ENCODE measurements at regions not wholly inside any gene's neighbourhood (a gene's known extent, or its start where the extent isn't known, plus 50 kb on each side); places are given as distances from the start of the nearest gene placed in this dataset.

DNA sequence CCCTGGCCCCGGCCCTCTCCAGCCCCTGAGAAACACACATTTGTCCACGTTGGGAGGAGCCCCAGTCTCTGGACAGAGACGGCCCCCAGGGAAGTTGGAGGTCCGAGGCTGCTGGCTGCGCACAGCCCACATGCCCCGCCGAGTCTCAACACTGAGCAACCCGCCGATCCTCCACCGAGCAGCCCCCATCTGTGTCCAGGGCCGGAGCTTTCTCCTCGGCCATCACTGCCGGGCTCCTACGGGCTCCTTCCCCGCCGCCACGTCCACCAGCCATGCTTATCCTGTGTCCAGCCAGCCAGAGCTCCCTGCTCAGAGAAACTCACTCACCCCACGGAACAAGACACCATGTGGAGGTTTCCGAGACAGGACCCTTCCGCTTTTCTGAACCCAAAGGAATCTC is 103.3 kb downstream of the ENGASE start:
- ATAC-seq (ENCODE audit: insufficient number of reproducible peaks, low FRiP score, low read depth) (no peak), DNase-seq (ENCODE audit: low spot score) (no peak)
- Histone ChIP-seq H3K27ac (no peak overlapping the region), H3K36me3 (no peaks in the 10 kb centered on the region), H3K4me1 (ENCODE audit: control insufficient read depth in 1 of 2, low read depth in 2 of 2) (no peaks in the 10 kb centered on the region), H3K27me3 (replicated peaks; ENCODE audit: insufficient read depth) (no peaks in the 10 kb centered on the region), H3K4me3 (no peak overlapping the region), H3K9me3 (no peaks in the 10 kb centered on the region)
- TF ChIP-seq, protein P1, sequence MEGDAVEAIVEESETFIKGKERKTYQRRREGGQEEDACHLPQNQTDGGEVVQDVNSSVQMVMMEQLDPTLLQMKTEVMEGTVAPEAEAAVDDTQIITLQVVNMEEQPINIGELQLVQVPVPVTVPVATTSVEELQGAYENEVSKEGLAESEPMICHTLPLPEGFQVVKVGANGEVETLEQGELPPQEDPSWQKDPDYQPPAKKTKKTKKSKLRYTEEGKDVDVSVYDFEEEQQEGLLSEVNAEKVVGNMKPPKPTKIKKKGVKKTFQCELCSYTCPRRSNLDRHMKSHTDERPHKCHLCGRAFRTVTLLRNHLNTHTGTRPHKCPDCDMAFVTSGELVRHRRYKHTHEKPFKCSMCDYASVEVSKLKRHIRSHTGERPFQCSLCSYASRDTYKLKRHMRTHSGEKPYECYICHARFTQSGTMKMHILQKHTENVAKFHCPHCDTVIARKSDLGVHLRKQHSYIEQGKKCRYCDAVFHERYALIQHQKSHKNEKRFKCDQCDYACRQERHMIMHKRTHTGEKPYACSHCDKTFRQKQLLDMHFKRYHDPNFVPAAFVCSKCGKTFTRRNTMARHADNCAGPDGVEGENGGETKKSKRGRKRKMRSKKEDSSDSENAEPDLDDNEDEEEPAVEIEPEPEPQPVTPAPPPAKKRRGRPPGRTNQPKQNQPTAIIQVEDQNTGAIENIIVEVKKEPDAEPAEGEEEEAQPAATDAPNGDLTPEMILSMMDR (IDR thresholded peaks at IDR 0.05) = no peak

DNA sequence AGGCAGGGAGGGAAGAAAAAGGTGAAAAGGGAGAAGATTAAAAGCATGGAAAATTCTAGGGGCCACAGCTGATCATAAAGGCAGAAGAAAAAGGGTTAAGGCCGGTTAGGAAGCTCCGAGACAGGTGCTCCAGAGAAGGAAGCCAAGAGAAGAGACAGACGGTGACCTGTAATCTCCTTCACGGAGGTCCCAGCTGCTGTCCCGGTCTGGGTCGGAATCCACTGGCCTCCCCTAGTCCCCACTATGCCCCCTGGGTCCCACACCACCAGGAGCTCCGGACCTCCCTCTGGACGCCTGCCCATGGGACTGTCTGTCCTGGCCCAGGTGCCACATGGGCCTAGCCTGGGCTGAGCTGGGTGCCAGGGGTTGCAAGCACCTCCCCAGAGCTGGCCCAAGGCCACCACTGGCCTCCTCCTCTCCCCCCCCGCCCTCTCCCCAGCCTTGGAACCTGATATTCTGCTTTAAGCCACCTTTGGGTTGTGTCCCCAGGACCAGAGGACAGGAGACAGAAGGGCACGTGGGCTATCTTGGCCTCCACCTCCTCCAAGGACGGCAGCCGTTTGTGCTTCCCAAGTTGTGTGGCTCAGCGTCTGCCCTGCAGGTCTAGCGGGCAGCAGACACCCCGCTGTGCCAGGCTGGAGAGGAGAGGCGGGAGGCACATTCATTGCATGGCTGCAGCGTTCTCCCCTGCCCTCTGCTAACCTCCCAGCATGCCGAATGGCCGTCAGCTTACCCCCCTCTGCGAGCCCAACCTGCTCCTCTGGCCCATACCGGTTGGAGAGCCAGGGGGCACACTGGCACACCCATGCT is 102.4 kb downstream of the ENGASE start:
- Histone ChIP-seq H3K9me3 (no peaks in the 10 kb centered on the region), H3K27ac (no peak overlapping the region), H3K4me1 (ENCODE audit: control insufficient read depth in 1 of 2, low read depth in 2 of 2) (no peaks in the 10 kb centered on the region), H3K4me3 (no peak overlapping the region), H3K27me3 (replicated peaks; ENCODE audit: insufficient read depth) (no peaks in the 10 kb centered on the region), H3K36me3 (no peaks in the 10 kb centered on the region)
- DNase-seq (ENCODE audit: low spot score) = no peak
- no peak for ATAC-seq (ENCODE audit: insufficient number of reproducible peaks, low FRiP score, low read depth)
- TF ChIP-seq, protein P1 (IDR thresholded peaks at IDR 0.05) = no peak

DNA sequence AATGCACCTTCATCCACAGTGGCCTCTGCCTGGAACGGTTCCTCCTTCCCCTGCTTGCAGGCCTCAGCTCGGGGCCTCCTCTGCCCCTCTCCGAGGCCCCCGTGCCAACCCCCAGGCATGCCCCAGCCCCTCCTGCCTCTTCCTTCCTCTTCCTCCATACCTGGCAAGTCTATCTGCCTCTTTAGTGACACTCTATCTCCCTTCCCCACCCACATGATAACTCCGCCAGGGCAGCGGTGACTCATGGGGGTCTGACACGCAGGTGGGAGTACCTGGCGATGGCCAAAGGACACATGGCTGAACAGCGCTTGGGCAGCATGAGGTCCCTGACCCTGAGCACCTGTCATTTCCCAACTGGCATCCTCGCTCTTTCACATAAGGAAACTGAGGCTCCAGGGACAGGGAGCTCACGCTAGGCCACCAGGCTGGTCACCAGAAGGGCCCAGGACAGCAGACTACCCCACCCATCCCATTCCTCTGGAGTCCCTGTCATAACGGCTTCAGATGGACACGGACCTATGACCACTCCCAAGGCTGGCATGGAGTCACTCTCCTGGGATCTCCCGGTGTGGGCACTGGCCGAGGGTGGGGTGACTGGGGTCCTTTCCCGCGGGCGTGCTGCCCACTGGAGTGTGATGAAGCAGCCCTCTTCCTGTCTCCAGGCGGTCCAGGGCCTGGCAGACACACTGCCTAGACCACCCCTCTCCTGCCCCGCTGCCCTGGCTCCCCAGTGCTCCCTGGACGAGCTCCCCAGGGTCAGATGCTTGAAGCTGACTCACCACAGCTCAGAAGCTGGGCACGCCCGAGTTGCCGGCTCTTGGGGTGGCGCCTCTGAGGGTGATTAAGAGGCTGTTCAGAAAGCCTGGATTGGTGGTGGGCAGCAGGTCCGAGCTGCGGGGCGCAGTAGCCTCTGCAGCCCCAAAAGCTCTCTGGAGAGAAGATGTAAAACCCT is 100.6 kb downstream of the ENGASE start:
- Histone ChIP-seq H3K9me3 (no peaks in the 10 kb centered on the region), H3K27me3 (replicated peaks; ENCODE audit: insufficient read depth) (no peaks in the 10 kb centered on the region), H3K4me3 (no peak overlapping the region), H3K36me3 (no peaks in the 10 kb centered on the region), H3K4me1 (ENCODE audit: control insufficient read depth in 1 of 2, low read depth in 2 of 2) (no peaks in the 10 kb centered on the region), H3K27ac (no peak overlapping the region)
- no peak for DNase-seq (ENCODE audit: low spot score)
- TF ChIP-seq, protein P1 (IDR thresholded peaks at IDR 0.05) = no peak
- ATAC-seq (ENCODE audit: insufficient number of reproducible peaks, low FRiP score, low read depth) = no peak

DNA sequence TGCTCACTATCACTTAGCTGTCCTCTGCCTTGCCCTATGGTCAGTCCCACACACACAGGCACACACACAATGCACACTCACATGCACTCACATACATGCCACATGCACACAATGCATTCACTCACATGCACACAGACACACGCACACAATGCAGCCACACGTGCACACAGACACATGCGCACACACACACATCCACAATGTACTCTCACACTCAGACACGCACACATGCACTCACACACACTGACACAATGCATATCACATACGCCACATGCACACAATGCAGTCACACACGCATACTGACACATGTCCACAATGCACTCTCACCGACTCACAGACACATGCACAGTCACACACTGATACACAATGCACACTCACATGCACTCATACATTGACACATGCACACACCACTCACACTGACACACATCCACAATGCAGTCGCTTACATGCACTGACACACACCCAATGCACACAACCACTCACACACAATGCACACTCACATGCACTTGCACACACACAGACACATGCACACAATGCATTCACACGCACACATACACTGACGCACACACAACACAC is 99.7 kb downstream of the ENGASE start:
- ATAC-seq (ENCODE audit: insufficient number of reproducible peaks, low FRiP score, low read depth) = no peak
- TF ChIP-seq, protein P1 (IDR thresholded peaks at IDR 0.05) = no peak
- DNase-seq (ENCODE audit: low spot score) = no peak

DNA sequence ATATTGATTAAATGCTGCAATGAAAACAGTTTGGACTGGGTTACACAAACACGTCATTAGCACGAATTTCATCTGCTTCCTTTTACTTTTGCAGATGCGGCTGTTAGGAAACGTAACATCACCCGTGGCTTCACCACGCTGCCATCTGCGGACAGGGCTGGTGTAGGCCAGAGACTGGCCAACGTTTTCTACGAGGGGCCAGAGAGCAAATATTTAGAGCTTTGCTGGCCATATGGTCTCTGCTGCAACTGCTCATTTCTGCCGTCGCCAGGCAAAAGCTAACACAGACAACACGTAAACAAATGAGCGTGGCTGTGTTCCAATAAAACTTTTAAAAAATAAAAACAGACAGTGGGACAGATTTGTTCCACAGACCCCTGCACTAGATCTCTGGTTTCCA is 96.6 kb downstream of the ENGASE start:
- Histone ChIP-seq H3K27me3 (replicated peaks; ENCODE audit: insufficient read depth) (no peaks in the 10 kb centered on the region), H3K27ac (no peak overlapping the region), H3K36me3 (no peaks in the 10 kb centered on the region), H3K4me3 (no peak overlapping the region), H3K4me1 (ENCODE audit: control insufficient read depth in 1 of 2, low read depth in 2 of 2) (no peaks in the 10 kb centered on the region), H3K9me3 (no peaks in the 10 kb centered on the region)
- DNase-seq (ENCODE audit: low spot score) (no peak), ATAC-seq (ENCODE audit: insufficient number of reproducible peaks, low FRiP score, low read depth) (no peak)
- TF ChIP-seq, protein P1 (IDR thresholded peaks at IDR 0.05) = no peak

More for the DNA sequence above, 99.7 kb downstream of the ENGASE start:
- no peaks in the 10 kb centered on the region for H3K36me3 ChIP-seq
- no peak overlapping the region for H3K27ac ChIP-seq
- H3K4me3 ChIP-seq = no peak overlapping the region
- H3K27me3 ChIP-seq (replicated peaks; ENCODE audit: insufficient read depth) = no peaks in the 10 kb centered on the region
- no peaks in the 10 kb centered on the region for H3K4me1 ChIP-seq (ENCODE audit: control insufficient read depth in 1 of 2, low read depth in 2 of 2)
- H3K9me3 ChIP-seq = no peaks in the 10 kb centered on the region

All from thoracic aorta (tissue), 2 donors.